IMR-90 (cell line): ENCODE measurements at regions not wholly inside any gene's neighbourhood (a gene's known extent, or its start where the extent isn't known, plus 50 kb on each side); places are given as distances from the start of the nearest gene placed in this dataset.

Experiments used
- ATAC-seq: fragments of 200-7000 bp; cut with Tn5 transposase; 2 replicates; pipeline ENCODE4 v1.9.1; 2020; ENCODE audit warnings: low read depth, mild to moderate bottlenecking, moderate library complexity
- BruUV-seq: library from RNA; stranded (reverse); fragments of 400-500 nt; replicated peaks from 2 replicates; lab custom pipeline; 2021; lab: Mats Ljungman, UMichigan
- CTCF ChIA-PET: fragments of 300-600 bp; formaldehyde crosslinking; extraction: SDS; loops from one replicate; lab custom pipeline; 2021; ENCODE audit warnings: antibody characterized with exemption; lab: Yijun Ruan, JAX
- POLR2A ChIA-PET: fragments of 300-600 bp; sonication (Branson Sonifier 250); formaldehyde crosslinking; loops from one replicate; lab custom pipeline; 2022; ENCODE audit warnings: antibody characterized with exemption; ENCODE audit not compliant: unreplicated experiment; lab: Charles Lee
- DNase-seq: peaks from one replicate; pipeline ENCODE4 v3.0.0; 2013
- H2AFZ ChIP-seq: replicated peaks from 2 replicates; pipeline ENCODE3; 2013; ENCODE audit warnings: low read length, mild to moderate bottlenecking; ENCODE audit not compliant: poor library complexity
- H2AK5ac ChIP-seq: 2 replicates; pipeline ENCODE4 v1.6.1; 2013; ENCODE audit warnings: low read depth, low read length, inconsistent platforms
- H2AK9ac ChIP-seq: replicated peaks from 2 replicates; pipeline ENCODE3; 2013; ENCODE audit warnings: mild to moderate bottlenecking, low read depth, low read length, moderate library complexity; ENCODE audit not compliant: poor library complexity
- H2BK120ac ChIP-seq: 2 replicates; pipeline ENCODE4 v1.6.1; 2013; ENCODE audit warnings: low read depth, low read length, inconsistent platforms
- H2BK15ac ChIP-seq: 3 replicates; pipeline ENCODE4 v1.6.1; 2013; ENCODE audit warnings: low read depth, low read length, inconsistent platforms
- H2BK20ac ChIP-seq: 2 replicates; pipeline ENCODE4 v1.6.1; 2013; ENCODE audit warnings: low read depth, mild to moderate bottlenecking, inconsistent platforms, low read length, moderate library complexity
- H2BK5ac ChIP-seq: 2 replicates; pipeline ENCODE4 v1.6.1; 2013; ENCODE audit warnings: mild to moderate bottlenecking, low read depth, low read length, inconsistent platforms; ENCODE audit not compliant: poor library complexity, severe bottlenecking
- H3K14ac ChIP-seq: replicated peaks from 2 replicates; pipeline ENCODE4 v1.6.1; 2013; ENCODE audit warnings: low read depth, low read length, inconsistent platforms
- H3K18ac ChIP-seq: 2 replicates; pipeline ENCODE4 v1.6.1; 2013; ENCODE audit warnings: low read depth, low read length, control low read depth
- H3K23ac ChIP-seq: 2 replicates; pipeline ENCODE4 v1.6.1; 2013; ENCODE audit warnings: low read depth, low read length, inconsistent platforms
- H3K27ac ChIP-seq: 2 replicates; pipeline ENCODE4 v1.5.1; 2013; ENCODE audit warnings: mild to moderate bottlenecking, control low read depth, low read length; ENCODE audit not compliant: insufficient read depth
- H3K27me3 ChIP-seq: 2 replicates; pipeline ENCODE4 v1.6.1; 2013; ENCODE audit warnings: low read length; ENCODE audit not compliant: control insufficient read depth, insufficient read depth
- H3K36me3 ChIP-seq: 2 replicates; pipeline ENCODE4 v1.6.1; 2013; ENCODE audit warnings: low read length, mixed read lengths; ENCODE audit not compliant: control insufficient read depth, insufficient read depth
- H3K4ac ChIP-seq: 2 replicates; pipeline ENCODE4 v1.6.1; 2013; ENCODE audit warnings: low read depth, low read length, inconsistent platforms
- H3K4me1 ChIP-seq: 2 replicates; pipeline ENCODE4 v1.6.1; 2013; ENCODE audit warnings: low read length, mixed read lengths; ENCODE audit not compliant: control insufficient read depth, insufficient read depth
- H3K4me2 ChIP-seq: 2 replicates; pipeline ENCODE4 v1.6.1; 2013; ENCODE audit warnings: low read depth, mild to moderate bottlenecking, control low read depth, low read length, moderate library complexity
- H3K4me3 ChIP-seq: 2 replicates; pipeline ENCODE4 v1.5.1; 2013; ENCODE audit warnings: low read depth, mild to moderate bottlenecking, control low read depth, low read length, moderate library complexity; ENCODE audit not compliant: insufficient read depth
- H3K56ac ChIP-seq: 2 replicates; pipeline ENCODE4 v1.6.1; 2013; ENCODE audit warnings: low read length, inconsistent platforms; ENCODE audit not compliant: insufficient read depth; ENCODE audit errors: extremely low read depth
- H3K79me1 ChIP-seq, 2 experiments: 2 replicates each; pipeline ENCODE4 v1.6.1; 2013; ENCODE audit warnings: low read length in 2 of 2, inconsistent platforms in 1 of 2, low read depth in 1 of 2
- H3K9ac ChIP-seq: 2 replicates; pipeline ENCODE4 v1.6.1; 2013; ENCODE audit warnings: low read depth, low read length, control low read depth
- H3K9me1 ChIP-seq: 2 replicates; pipeline ENCODE4 v1.6.1; 2013; ENCODE audit warnings: low read length, inconsistent platforms; ENCODE audit not compliant: insufficient read depth
- H3K9me3 ChIP-seq: 2 replicates; pipeline ENCODE4 v1.6.1; 2013; ENCODE audit warnings: low read length; ENCODE audit not compliant: control insufficient read depth, insufficient read depth
- H4K20me1 ChIP-seq: 2 replicates; pipeline ENCODE4 v1.6.1; 2013; ENCODE audit warnings: low read length, inconsistent platforms; ENCODE audit not compliant: insufficient read depth
- H4K5ac ChIP-seq: 2 replicates; pipeline ENCODE4 v1.6.1; 2013; ENCODE audit warnings: mild to moderate bottlenecking, low read depth, low read length, control low read depth
- H4K8ac ChIP-seq, 2 experiments: 2 replicates each; pipeline ENCODE4 v1.6.1; 2013; ENCODE audit warnings: low read depth in 2 of 2, low read length in 2 of 2, control low read depth in 1 of 2, inconsistent platforms in 1 of 2
- H4K91ac ChIP-seq: 2 replicates; pipeline ENCODE4 v1.6.1; 2013; ENCODE audit warnings: low read depth, low read length, inconsistent platforms; ENCODE audit not compliant: insufficient read depth
- BHLHE40 ChIP-seq: fragments of 150-350 bp; IDR thresholded peaks from 2 replicates; pipeline ENCODE4 v1.6.1; 2016; ENCODE audit warnings: mild to moderate bottlenecking, low read depth, low read length
- CEBPB ChIP-seq: IDR thresholded peaks from 2 replicates; pipeline ENCODE4 v1.6.1; 2012; ENCODE audit warnings: low read depth, low read length, improper control_type of control experiment
- CHD1 ChIP-seq: IDR thresholded peaks from 2 replicates; pipeline ENCODE4 v1.6.1; 2012; ENCODE audit warnings: low read depth, low read length, improper control_type of control experiment
- CTCF ChIP-seq: conservative IDR thresholded peaks from 2 replicates; pipeline ENCODE4 v1.5.1; 2012; ENCODE audit warnings: mild to moderate bottlenecking, low read depth, low read length, improper control_type of control experiment
- ELK1 ChIP-seq: fragments of 150-350 bp; IDR thresholded peaks from 2 replicates; pipeline ENCODE4 v1.6.1; 2016; ENCODE audit warnings: low read depth, mild to moderate bottlenecking, low read length, moderate library complexity, borderline replicate concordance
- FOS ChIP-seq: fragments of 150-350 bp; IDR thresholded peaks from 2 replicates; pipeline ENCODE4 v1.6.1; 2016; ENCODE audit warnings: low read depth, low read length
- MAFK ChIP-seq: IDR thresholded peaks from 2 replicates; pipeline ENCODE4 v1.6.1; 2012; ENCODE audit warnings: low read depth, low read length, improper control_type of control experiment
- MAZ ChIP-seq: IDR thresholded peaks from 2 replicates; pipeline ENCODE4 v1.6.1; 2012; ENCODE audit warnings: low read depth, mild to moderate bottlenecking, low read length, improper control_type of control experiment, moderate library complexity, borderline replicate concordance
- MXI1 ChIP-seq: IDR thresholded peaks from 2 replicates; pipeline ENCODE4 v1.6.1; 2012; ENCODE audit warnings: low read depth, mild to moderate bottlenecking, low read length, moderate library complexity, borderline replicate concordance
- NFE2L2 ChIP-seq: fragments of 150-350 bp; IDR thresholded peaks from 2 replicates; pipeline ENCODE4 v1.6.1; 2016; ENCODE audit warnings: low read depth, mild to moderate bottlenecking, low read length
- POLR2A ChIP-seq: IDR thresholded peaks from 2 replicates; pipeline ENCODE4 v1.6.1; 2012; ENCODE audit warnings: mild to moderate bottlenecking, low read depth, low read length
- RAD21 ChIP-seq: IDR thresholded peaks from 2 replicates; pipeline ENCODE4 v1.6.1; 2012; ENCODE audit warnings: low read length, improper control_type of control experiment
- RCOR1 ChIP-seq: IDR thresholded peaks from 2 replicates; pipeline ENCODE4 v1.6.1; 2012; ENCODE audit warnings: mild to moderate bottlenecking, low read length, improper control_type of control experiment; ENCODE audit not compliant: insufficient replicate concordance
- RFX5 ChIP-seq: IDR thresholded peaks from 2 replicates; pipeline ENCODE4 v1.8.0; 2012; ENCODE audit warnings: low read depth, mild to moderate bottlenecking, low read length, moderate library complexity
- SMC3 ChIP-seq: fragments of 150-350 bp; IDR thresholded peaks from 2 replicates; pipeline ENCODE4 v1.6.1; 2016; ENCODE audit warnings: low read depth, mild to moderate bottlenecking, antibody characterized with exemption, low read length, moderate library complexity
- USF2 ChIP-seq: fragments of 150-350 bp; IDR thresholded peaks from 2 replicates; pipeline ENCODE4 v1.6.1; 2017; ENCODE audit warnings: mild to moderate bottlenecking, antibody characterized with exemption, low read length, low read depth
- WGBS, 2 experiments: methylation state at CpG; one replicate each; pipeline versions ENCODE4 v1.1.5 to v1.1.7; 2013; ENCODE audit warnings: missing lambda C conversion rate in 2 of 2; ENCODE audit not compliant: insufficient read length in 1 of 2; ENCODE audit errors: extremely low coverage in 2 of 2; 5-methylcytosine and 5-hydroxymethylcytosine counted together
- dilution Hi-C: fragments of 300-500 bp; cut with HindIII; formaldehyde crosslinking; loops from one replicate; pipeline ENCODE4 v1.14.3; 2018; ENCODE audit warnings: low sequenced_read_pairs; ENCODE audit not compliant: unreplicated experiment
- in situ Hi-C: fragments of 300-500 bp; cut with MboI; formaldehyde crosslinking; loops from 3 replicates; pipeline ENCODE4 v1.14.3; 2019; ENCODE audit warnings: low sequenced_read_pairs, inconsistent platforms, mixed read lengths
- intact Hi-C: fragments of 100-400 bp; cut with micrococcal nuclease; formaldehyde crosslinking; loops from 2 replicates; pipeline ENCODE4 v1.10.0; 2022

- H2BK5ac ChIP-seq = no peak overlapping the region
- H2AK9ac ChIP-seq = no peak overlapping the region
- H3K9me1 ChIP-seq = peaks cover 2% of the 10 kb centered on the region; the same call in 1 of the 2 replicates
- no peak overlapping the region for H4K91ac ChIP-seq
- POLR2A ChIA-PET = no interaction called here
- H3K9me3 ChIP-seq = peaks cover 4% of the 10 kb centered on the region
- no peak overlapping the region for H3K9ac ChIP-seq
- no peak overlapping the region for H2AFZ ChIP-seq
- H3K27me3 ChIP-seq = peaks cover 14% of the 10 kb centered on the region
- no peaks in the 10 kb centered on the region for H3K36me3 ChIP-seq
- CTCF ChIA-PET = no interaction called here
- H3K4ac ChIP-seq = no peak overlapping the region
- no peaks in the 10 kb centered on the region for H4K20me1 ChIP-seq
- H2AK5ac ChIP-seq = no peak overlapping the region
- no peaks in the 10 kb centered on the region for H3K4me1 ChIP-seq
- BruUV-seq = no TSS peak
- in situ Hi-C loops (no loop called here), intact Hi-C loops (no loop called here), dilution Hi-C loops (no loop called here)
- H3K23ac ChIP-seq = no peak overlapping the region
- H2BK20ac ChIP-seq = no peak overlapping the region
- H3K18ac ChIP-seq = no peak overlapping the region
- H3K27ac ChIP-seq = no peak overlapping the region
- no peak overlapping the region for H3K4me2 ChIP-seq
- no peak overlapping the region for H4K5ac ChIP-seq
- no peak overlapping the region for H4K8ac ChIP-seq
- H2BK120ac ChIP-seq = no peak overlapping the region
- no peak for DNase-seq
- no peak overlapping the region for H3K56ac ChIP-seq
- TF ChIP-seq MXI1 = no peak
- no peak for TF ChIP-seq CTCF
- no peak for TF ChIP-seq RAD21
- no peak for TF ChIP-seq RFX5
- no peak for TF ChIP-seq NFE2L2
- no peak for TF ChIP-seq FOS
- TF ChIP-seq MAFK = no peak
- no peak for TF ChIP-seq USF2
- no peak for TF ChIP-seq CHD1
- TF ChIP-seq SMC3 = no peak
- no peak for TF ChIP-seq POLR2A
- TF ChIP-seq ELK1 = no peak
- TF ChIP-seq MAZ = no peak
- no peak for TF ChIP-seq RCOR1
- TF ChIP-seq CEBPB = no peak
- TF ChIP-seq BHLHE40 = no peak
- no peak overlapping the region for H3K14ac ChIP-seq
- no peak overlapping the region for H3K4me3 ChIP-seq
- ATAC-seq = no peak
- H2BK15ac ChIP-seq = no peak overlapping the region
- WGBS, 2 experiments = no CpG with 5 or more reads among the region's 4 CpGs
- no peaks in the 10 kb centered on the region for H3K79me1 ChIP-seq
Observed at GRCh38 chr5:74094782-74095108, 468.7 kb downstream of the ARHGEF28 start.
